ENCODE measurements at regions not wholly inside any gene's neighbourhood (a gene's known extent, or its start where the extent isn't known, plus 50 kb on each side); places are given as distances from the start of the nearest gene placed in this dataset.

DNA sequence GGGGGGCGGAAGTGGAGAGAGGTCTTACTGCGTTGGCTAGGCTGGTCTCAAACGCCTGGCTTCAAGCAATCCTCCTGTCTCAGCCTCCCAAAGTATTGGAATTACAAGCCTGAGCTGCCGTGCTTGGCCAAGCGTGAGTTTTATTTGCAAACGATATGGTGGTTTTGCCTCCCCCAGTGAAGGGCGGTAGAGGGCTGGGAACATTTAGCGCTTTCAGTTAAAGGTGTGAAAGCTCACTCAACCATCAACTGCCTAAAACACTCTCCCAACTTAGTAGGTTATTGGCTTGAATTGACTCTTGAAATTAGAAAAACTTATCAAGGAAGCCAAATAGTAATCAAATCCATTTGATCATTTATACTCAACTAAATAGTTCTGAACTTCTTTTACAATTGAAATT is 156.3 kb downstream of the ESM1 start:
- Histone ChIP-seq H3K4me1 (ENCODE audit: control insufficient read depth, insufficient read depth, low read length) (peaks cover 10% of the 10 kb centered on the region), H3K27me3 (ENCODE audit: control insufficient read depth, insufficient read depth, low read length) (no peaks in the 10 kb centered on the region), H3K36me3 (ENCODE audit: control insufficient read depth, insufficient read depth, low read length) (no peaks in the 10 kb centered on the region), H3K27ac (ENCODE audit: low read length) (no peak overlapping the region), H3K4me3 (ENCODE audit: low read length) (no peak overlapping the region), H3K9me3 (ENCODE audit: control insufficient read depth, insufficient read depth, low read length) (no peaks in the 10 kb centered on the region)
- no peak overlapping the region for H3K27ac Mint-ChIP-seq
- peak in 2 of 3 donors; percentile 48 to 75 for ATAC-seq
- peak in 1 of 2 donors; percentile 17 for DNase-seq
- peaks cover 15 to 27% of the 10 kb centered on the region in 2 donors for H3K4me1 Mint-ChIP-seq
- WGBS (ENCODE audit: insufficient coverage), result 73% methylated on average over 6 of the region's 8 CpGs
- TF ChIP-seq, protein P1, sequence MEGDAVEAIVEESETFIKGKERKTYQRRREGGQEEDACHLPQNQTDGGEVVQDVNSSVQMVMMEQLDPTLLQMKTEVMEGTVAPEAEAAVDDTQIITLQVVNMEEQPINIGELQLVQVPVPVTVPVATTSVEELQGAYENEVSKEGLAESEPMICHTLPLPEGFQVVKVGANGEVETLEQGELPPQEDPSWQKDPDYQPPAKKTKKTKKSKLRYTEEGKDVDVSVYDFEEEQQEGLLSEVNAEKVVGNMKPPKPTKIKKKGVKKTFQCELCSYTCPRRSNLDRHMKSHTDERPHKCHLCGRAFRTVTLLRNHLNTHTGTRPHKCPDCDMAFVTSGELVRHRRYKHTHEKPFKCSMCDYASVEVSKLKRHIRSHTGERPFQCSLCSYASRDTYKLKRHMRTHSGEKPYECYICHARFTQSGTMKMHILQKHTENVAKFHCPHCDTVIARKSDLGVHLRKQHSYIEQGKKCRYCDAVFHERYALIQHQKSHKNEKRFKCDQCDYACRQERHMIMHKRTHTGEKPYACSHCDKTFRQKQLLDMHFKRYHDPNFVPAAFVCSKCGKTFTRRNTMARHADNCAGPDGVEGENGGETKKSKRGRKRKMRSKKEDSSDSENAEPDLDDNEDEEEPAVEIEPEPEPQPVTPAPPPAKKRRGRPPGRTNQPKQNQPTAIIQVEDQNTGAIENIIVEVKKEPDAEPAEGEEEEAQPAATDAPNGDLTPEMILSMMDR (IDR thresholded peaks at IDR 0.05), result no peak
- no peaks in the 10 kb centered on the region for H3K9me3 Mint-ChIP-seq
- peaks cover 0 to 6% of the 10 kb centered on the region in 2 donors for H3K27me3 Mint-ChIP-seq (ENCODE audit: low read depth in 2 of 2)
- intact Hi-C loops (cut with micrococcal nuclease), result no loop called here
- no peak overlapping the region for H3K4me3 Mint-ChIP-seq
- H3K36me3 Mint-ChIP-seq, result no peaks in the 10 kb centered on the region

DNA sequence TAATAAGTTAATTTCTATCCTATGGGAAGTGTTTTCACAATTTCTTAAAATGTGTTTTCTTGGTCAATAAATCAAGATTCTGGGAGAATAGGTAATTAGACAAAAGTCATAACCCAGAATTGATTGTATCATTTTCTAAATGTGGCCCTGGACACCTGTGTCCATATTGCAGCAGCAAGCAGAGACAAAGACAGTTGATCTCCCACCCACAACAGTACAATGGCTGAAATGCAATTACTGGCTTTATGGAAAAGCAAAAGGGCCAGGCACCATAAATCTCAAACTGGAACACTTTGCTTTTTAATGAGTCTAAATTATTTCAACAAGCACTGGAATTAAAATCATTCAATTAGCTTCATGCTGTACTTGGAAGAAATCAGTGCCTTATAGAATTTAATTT is 157.2 kb downstream of the ESM1 start:
- peaks cover 0 to 6% of the 10 kb centered on the region in 2 donors for H3K27me3 Mint-ChIP-seq (ENCODE audit: low read depth in 2 of 2)
- DNase-seq (no peak), ATAC-seq (no peak)
- H3K27ac Mint-ChIP-seq, result no peak overlapping the region
- no peak overlapping the region for H3K27ac ChIP-seq (ENCODE audit: low read length)
- peaks cover 14 to 22% of the 10 kb centered on the region in 2 donors for H3K4me1 Mint-ChIP-seq
- no peaks in the 10 kb centered on the region for H3K9me3 ChIP-seq (ENCODE audit: control insufficient read depth, insufficient read depth, low read length)
- TF ChIP-seq, protein P1 (IDR thresholded peaks at IDR 0.05), result no peak
- H3K36me3 ChIP-seq (ENCODE audit: control insufficient read depth, insufficient read depth, low read length), result no peaks in the 10 kb centered on the region
- no peak overlapping the region for H3K4me3 Mint-ChIP-seq
- intact Hi-C loops (cut with micrococcal nuclease), result no loop called here
- H3K4me3 ChIP-seq (ENCODE audit: low read length), result no peak overlapping the region
- H3K9me3 Mint-ChIP-seq, result no peaks in the 10 kb centered on the region
- peaks cover 5% of the 10 kb centered on the region for H3K4me1 ChIP-seq (ENCODE audit: control insufficient read depth, insufficient read depth, low read length)
- no peaks in the 10 kb centered on the region for H3K27me3 ChIP-seq (ENCODE audit: control insufficient read depth, insufficient read depth, low read length)
- H3K36me3 Mint-ChIP-seq, result no peaks in the 10 kb centered on the region

DNA sequence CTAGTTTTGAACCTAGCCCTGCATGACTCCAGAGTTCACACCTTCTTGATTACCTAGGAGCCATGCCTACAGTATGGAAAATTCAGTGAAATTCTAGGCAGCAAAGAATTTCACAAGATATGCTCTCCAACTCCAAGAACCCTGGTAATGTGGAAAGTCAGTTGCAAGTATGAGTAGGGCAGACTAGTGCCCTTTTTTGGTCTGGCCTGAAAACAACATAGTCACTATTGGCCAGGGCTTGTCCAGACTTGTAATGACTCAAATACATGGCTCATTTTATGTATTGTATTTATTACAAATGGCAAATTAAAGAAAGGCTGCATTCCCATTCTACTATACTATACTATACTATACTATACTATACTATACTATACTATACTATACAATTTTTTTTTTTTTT is 160.4 kb downstream of the ESM1 start:
- intact Hi-C loops (cut with micrococcal nuclease), result no loop called here
- TF ChIP-seq, protein P1 (IDR thresholded peaks at IDR 0.05), result no peak
- Histone ChIP-seq H3K27me3 (ENCODE audit: control insufficient read depth, insufficient read depth, low read length) (no peaks in the 10 kb centered on the region), H3K4me3 (ENCODE audit: low read length) (no peak overlapping the region), H3K9me3 (ENCODE audit: control insufficient read depth, insufficient read depth, low read length) (no peaks in the 10 kb centered on the region), H3K27ac (ENCODE audit: low read length) (no peak overlapping the region), H3K4me1 (ENCODE audit: control insufficient read depth, insufficient read depth, low read length) (peaks cover 4% of the 10 kb centered on the region), H3K36me3 (ENCODE audit: control insufficient read depth, insufficient read depth, low read length) (no peaks in the 10 kb centered on the region)
- ATAC-seq, result no peak
- Mint-ChIP-seq H3K36me3 (no peaks in the 10 kb centered on the region), H3K4me3 (no peak overlapping the region), H3K27ac (no peak overlapping the region), H3K27me3 (ENCODE audit: low read depth in 2 of 2) (peaks cover 0 to 6% of the 10 kb centered on the region in 2 donors), H3K9me3 (no peaks in the 10 kb centered on the region), H3K4me1 (peaks cover 9 to 10% of the 10 kb centered on the region in 2 donors)
- DNase-seq, result no peak

GRCh38 chr5:54823006-54823405 is 162.4 kb downstream of the ESM1 start:
- ATAC-seq (no peak), DNase-seq (no peak)
- Mint-ChIP-seq H3K36me3 (no peaks in the 10 kb centered on the region), H3K27me3 (ENCODE audit: low read depth in 2 of 2) (peaks cover 0 to 6% of the 10 kb centered on the region in 2 donors), H3K4me3 (no peak overlapping the region), H3K9me3 (no peaks in the 10 kb centered on the region), H3K27ac (no peak overlapping the region), H3K4me1 (no peaks in the 10 kb centered on the region)
- H3K4me3 ChIP-seq (ENCODE audit: low read length), result no peak overlapping the region
- H3K27me3 ChIP-seq (ENCODE audit: control insufficient read depth, insufficient read depth, low read length), result no peaks in the 10 kb centered on the region
- no peaks in the 10 kb centered on the region for H3K9me3 ChIP-seq (ENCODE audit: control insufficient read depth, insufficient read depth, low read length)
- TF ChIP-seq, protein P1 (IDR thresholded peaks at IDR 0.05), result no peak
- no peaks in the 10 kb centered on the region for H3K36me3 ChIP-seq (ENCODE audit: control insufficient read depth, insufficient read depth, low read length)
- intact Hi-C loops (cut with micrococcal nuclease), result no loop called here
- no peaks in the 10 kb centered on the region for H3K4me1 ChIP-seq (ENCODE audit: control insufficient read depth, insufficient read depth, low read length)
- no peak overlapping the region for H3K27ac ChIP-seq (ENCODE audit: low read length)
